GM19193 (cell line): ENCODE measurements at regions not wholly inside any gene's neighbourhood (a gene's known extent, or its start where the extent isn't known, plus 50 kb on each side); places are given as distances from the start of the nearest gene placed in this dataset.

Source experiments
- POLR2A ChIP-seq: IDR thresholded peaks from 4 replicates; pipeline ENCODE4 v1.6.1; 2011; ENCODE audit not compliant: insufficient read depth, insufficient read length; ENCODE audit errors: extremely low read depth

DNA sequence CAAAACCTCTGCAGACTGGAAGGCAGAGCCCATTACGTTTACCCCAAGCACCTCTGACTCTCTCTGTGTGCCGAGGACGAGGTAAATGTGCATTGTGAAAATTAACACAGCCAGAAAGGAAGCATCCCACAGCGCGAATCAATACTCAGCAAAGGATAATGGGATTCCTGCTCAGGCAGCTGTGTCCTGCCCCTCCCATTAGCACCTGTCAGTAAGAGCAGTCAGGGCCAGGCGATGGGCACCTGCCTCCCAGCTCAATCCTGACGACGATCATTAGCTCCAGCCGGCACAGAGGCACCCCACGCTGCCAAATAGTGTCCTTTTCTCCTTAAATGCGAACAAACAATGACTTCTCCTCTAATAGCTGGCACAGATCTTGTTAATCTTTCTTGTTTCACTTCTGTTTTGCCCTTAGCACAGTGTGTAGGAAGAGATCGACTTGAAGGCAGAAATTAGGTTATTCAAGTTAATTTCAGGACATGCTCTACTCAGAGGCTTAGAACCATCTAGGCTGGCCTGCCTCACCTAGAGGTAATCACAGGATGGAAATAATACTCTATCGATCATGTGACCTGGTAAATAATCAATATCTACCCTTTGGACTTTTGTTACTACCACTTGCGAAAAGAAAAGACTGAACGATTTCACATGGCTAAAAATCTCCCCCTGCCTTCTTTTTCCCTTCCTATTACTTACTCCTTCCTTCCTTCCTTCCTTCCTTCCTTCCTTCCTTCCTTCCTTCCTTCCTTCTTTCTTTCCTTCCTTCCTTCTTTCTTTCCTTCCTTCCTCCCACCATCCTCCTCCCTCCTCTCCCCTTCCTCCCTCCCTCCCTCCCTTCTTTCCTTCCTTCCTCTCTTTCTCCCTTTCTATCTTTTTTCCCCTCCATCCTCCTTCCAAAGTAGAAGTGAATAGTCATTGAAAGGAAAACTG, 487.9 kb upstream of the ID2 start:
- TF ChIP-seq POLR2A = no peak

DNA sequence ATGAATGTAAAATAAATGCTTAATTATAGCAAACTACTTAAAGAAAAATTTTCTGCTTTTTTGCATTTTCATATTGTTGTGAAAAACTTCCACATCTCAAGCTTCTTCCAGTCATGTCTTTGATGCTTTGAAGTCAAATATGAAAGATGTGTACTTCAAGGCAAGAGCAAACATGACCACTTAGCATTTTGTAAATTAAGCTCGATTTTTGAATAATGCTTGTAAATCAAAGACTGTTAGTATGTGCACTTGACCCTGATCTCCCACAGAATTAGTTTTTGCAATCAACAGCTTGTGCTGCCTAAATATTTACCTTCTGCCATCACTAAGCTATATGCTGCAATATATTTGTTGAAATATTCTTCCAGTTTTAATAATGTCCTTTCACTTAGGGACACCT, 486.1 kb upstream of the ID2 start:
- TF ChIP-seq POLR2A = no peak

DNA sequence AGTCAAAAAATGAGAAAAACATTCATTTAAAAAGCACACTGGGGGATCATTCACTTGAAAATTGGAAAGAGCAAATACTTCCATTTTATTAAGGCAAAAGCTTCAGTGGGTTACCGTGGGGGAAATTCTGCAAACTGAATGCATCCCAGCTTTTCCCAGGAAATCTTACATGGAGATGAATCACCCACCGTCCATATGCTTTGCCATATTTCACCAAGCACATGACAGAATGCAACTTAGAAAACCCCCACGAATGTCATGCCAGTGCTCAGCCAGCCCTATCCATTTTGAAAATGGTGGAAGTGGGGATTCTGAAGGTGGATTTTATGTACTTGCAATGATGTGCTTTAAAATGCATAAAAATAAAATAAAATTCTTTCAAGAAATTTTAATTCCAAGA, 485.5 kb upstream of the ID2 start:
- TF ChIP-seq POLR2A = no peak

DNA sequence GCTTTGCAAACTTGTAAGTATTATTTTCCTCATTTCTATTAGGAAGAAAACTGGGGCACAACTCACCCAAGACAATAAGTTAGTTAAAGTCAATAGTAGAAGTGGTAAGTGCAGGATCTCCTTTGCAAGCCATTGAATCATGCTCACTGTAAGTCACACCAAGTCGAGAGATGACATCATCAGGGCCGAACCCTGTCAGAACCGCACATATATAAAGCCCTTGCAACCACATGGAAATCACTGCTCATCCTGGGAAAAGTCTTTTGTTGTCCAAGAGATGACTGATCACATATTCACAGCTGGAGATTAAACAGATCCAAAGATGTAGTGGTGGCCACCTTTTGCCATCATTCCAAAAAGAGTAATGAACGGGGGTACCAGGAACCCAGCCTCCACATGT, 484.8 kb upstream of the ID2 start:
- no peak for TF ChIP-seq POLR2A

DNA sequence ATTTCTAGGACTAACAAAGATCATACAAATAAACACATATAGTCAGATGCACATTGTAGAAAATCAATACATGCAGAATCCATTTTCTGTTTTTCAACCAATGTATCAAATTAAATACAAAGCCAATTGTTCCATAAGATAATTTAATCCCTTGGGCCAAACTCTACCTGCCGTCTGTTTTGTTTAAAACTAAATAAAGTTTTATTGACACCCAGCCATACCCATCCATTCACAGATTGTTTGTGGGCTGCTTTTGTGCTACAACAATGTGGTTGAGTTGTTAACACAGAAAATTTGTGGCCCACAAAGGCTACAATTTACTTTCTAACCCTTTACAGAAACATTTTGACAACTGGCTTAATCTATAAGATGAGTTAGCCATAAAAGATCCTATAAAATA, 484.0 kb upstream of the ID2 start:
- no peak for TF ChIP-seq POLR2A

DNA sequence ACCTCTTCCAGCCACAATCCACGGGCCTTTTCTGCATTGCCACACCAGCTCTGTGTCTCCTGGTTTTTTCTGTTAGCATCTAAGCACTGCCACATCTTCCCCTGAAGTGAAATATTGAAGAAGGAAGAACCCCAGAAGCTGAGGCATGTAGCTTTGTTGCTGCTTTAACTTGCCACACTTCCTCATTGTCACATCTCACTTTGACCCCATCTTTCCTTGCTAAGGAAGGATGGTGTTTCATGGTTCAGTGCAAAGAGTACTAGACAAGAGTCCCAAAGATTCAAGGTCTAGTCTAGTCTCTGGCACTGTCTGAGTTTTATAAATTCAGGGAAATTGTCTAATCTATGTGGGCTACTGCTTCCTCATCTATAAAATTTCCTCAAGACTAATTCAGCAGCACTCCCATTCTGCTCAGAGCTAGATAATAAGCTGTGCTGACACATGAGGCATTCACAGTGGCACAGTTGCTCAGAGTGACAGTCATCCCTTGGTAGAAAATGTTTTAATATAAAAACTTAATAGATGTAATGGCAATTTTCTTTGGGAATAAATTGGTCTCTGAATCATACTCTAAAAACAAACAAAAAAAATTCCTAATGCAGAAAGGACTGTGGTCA, 483.0 kb upstream of the ID2 start:
- TF ChIP-seq POLR2A = no peak

DNA sequence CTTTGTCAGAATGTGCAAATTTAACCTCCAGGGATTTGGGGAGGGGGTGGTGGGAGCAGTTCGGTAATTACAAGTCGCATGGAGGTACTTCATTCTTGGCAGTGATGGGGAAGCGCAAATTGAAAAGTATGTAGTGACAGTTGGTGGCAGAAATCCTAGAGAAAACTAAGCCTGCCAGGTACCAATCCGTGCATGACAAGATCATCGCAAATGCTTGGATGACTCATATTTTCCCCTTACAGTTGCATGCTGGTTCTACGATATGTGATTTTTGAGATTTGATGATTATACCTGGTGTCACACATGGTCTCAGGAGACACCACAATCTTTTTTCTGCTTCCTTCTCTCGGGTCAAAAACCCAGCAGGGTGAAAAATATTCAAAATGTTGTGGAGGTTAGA, 479.7 kb upstream of the ID2 start:
- TF ChIP-seq POLR2A = no peak

DNA sequence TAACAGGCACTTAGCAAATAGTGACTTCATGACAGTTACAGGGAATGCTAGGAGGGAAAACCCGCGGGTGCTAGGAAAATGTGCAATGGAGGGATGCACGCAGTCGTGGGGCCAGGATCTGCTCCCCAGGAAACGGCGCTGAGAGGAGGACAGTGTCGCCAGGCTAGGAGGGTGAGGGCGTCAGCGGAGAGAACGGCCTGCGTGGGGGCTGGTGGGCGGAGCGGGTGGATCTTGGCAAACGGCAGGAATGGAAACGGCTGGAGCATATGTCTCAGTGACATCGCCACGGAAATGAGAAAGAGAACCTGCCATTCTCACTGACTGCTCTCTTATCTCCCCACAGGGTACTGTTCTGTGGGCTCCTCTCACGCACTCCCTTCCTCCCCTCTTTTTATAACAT, 478.5 kb upstream of the ID2 start:
- no peak for TF ChIP-seq POLR2A

DNA sequence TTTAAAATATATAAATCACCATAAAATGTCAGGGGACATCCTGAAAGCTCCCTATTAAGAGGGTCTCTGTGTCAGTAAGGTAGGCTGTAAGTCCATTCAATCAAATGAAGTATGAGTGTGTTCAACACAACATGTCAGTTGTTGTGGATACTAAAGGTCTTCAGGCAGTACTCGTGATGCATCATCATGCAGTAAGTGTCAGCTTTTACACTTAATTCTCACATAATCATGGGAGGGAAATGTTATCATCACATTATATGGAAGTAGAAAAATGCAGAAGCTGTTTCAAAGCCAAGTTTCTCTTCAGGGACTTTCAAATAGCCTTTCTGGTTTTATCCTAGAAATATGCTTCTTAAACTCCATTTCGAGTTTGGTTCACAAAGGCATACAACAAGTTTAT, 477.1 kb upstream of the ID2 start:
- TF ChIP-seq POLR2A = no peak

DNA sequence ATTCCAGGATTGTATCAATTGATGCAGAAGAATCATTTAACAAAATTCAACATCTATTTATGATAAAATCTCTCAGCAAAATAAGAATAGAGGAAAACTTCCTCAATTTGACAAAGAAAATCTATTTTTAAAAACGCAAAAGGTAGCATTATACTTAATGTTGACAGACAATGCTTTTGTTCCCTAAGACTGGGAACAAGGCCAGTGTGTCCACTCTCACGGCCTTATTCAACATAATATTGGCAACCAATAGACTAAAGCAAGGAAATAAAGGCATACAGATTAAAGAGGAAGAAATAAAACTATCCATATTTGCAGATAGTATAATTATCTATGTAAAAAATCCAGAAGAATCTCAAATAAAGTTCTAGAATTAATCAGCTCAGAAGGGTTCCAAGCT, 472.4 kb upstream of the ID2 start:
- no peak for TF ChIP-seq POLR2A

DNA sequence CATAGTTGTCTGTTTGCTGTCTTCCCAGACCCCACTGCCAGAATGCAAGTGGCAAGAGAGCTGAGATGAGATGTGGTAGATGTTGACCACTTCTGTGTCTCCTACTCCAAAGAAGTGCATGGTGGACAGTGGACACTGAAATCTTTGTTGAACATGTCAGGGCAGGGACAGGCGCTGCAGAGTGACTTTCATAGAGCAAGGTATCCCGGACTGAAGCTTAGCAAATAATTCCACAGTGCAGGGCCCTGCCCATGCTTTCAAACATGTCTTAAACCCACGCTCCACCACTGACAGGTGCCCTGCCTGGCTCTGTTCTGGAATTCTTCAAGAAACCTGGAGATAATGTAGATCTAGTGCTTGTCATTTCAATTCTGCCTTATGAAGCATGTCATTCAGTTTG, 470.5 kb upstream of the ID2 start:
- TF ChIP-seq POLR2A = no peak

DNA sequence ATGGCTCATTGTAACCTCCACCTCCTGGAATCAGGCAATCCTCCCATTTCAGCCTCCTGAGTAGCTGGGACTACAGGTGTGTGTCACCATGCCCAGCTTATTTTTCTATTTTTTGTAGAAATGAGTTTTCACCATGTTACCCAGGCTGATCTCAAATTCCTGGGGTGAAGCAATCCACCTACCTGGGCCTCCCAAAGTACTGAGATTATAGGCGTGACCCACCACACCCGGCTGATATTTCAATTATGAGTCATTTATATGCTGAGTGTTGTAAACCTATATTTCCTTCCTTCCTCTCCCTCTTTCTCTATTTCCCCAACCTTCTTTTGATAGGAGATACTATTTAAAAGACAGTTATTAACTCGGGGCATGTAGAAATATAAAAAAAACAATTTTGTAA, 469.6 kb upstream of the ID2 start:
- TF ChIP-seq POLR2A = no peak

DNA sequence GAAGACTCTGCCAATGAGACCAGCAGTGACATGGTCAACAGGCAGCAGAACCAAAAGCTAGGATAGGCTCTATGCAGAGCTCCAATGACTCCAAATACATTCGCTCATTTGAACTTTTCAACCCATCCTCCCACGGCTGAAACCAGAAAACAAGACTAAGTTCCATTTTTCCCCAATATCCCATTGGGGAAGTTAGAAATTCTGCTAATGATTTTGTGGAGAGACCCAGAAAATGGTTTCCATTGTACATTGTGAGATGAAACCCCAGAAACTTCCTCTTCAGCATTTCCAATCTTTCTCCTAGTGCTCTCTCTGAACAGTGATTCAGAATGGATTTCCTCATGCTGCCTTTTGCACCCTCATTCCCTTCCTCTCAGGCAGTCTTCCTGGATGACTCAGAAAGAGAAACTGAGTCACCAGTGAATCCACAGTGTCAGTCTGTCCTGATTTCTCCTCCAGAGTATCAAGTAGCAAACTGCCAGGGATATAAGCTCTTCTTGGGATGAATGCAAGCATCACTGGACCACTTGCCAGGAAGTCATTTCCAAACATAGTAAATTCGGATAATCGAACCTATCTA, 467.7 kb upstream of the ID2 start:
- no peak for TF ChIP-seq POLR2A

DNA sequence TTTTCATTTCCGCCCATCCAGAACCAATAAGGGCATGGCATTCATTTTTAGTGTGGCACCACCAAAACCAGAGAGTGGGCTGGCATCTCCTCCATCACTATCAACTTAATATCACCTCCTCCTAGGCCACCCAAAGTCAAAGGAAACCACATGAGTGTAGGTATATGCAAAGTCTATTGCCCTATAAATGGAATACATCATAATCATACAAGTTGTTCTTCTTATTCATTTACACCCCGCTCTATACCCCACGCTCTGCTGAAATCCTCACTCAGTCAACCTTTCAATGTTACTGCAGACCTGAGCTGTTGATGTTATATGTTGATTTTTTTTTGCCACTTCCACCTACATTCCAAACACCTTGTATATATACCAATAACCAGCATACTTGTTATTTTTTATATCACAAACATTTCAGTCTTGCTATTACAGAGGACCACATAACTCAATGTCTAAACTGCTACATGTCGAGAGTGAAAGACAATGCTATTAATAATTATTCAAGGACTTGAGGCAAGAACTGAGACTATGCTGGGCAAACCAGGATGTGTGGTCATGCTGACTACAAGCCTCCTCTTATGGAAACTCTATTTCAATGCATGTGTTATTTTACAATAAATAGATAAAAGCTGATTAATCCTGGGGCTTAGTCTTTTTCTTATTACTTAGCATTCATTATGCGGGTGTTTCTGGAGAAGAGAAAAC, 466.5 kb upstream of the ID2 start:
- no peak for TF ChIP-seq POLR2A

DNA sequence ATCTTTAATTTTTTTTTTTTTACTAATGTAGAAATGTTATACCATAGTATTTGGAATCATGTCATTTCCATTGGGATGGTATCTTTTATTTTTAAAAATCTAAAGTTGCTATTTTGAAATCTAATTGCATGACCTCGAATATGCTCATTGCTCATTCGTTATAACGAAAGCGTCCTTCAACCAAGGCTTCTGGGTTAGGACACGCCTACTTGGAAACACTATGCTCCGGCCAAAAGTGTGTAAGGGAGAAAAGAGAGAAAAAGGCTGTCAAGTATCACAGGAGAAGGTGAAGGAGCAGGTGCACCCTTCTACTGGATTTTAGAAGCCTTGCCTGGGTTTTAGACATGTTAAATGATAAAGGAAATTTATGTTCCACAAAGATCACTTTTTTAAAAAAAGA, 465.9 kb upstream of the ID2 start:
- no peak for TF ChIP-seq POLR2A
